ENCODE measurements at regions not wholly inside any gene's neighbourhood (a gene's known extent, or its start where the extent isn't known, plus 50 kb on each side); places are given as distances from the start of the nearest gene placed in this dataset.

DNA sequence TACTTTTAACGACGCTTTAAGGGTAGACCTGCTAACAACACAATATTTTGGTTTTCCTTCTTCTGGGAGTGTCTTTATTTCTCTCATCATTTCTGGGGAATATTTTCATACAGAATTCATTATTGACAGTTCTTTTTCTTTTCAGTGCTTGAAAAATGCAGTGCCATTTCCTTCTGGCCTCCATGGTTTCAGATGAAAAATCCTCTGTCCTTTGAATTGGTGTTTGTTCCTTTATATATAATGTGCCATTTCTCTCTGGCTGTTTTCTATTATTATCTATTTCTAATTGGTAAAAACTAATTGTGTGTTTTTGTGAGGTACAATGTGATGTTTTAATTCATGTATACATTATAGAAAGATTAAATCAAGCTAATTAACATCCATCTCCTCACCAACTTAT, 194.3 kb upstream of the S1PR3 start:
- Histone ChIP-seq H3K4me3 (replicated peaks; ENCODE audit: low read depth, low read length) (no peak overlapping the region), H3K36me3 (ENCODE audit: control insufficient read depth, insufficient read depth, low read length) (no peaks in the 10 kb centered on the region), H3K27me3 (replicated peaks; ENCODE audit: control insufficient read depth, insufficient read depth, low read length) (0 out of 2 replicates have a peak, but pooled peaks cover 2% of the 10 kb centered on the region)
- TF ChIP-seq, protein P1, sequence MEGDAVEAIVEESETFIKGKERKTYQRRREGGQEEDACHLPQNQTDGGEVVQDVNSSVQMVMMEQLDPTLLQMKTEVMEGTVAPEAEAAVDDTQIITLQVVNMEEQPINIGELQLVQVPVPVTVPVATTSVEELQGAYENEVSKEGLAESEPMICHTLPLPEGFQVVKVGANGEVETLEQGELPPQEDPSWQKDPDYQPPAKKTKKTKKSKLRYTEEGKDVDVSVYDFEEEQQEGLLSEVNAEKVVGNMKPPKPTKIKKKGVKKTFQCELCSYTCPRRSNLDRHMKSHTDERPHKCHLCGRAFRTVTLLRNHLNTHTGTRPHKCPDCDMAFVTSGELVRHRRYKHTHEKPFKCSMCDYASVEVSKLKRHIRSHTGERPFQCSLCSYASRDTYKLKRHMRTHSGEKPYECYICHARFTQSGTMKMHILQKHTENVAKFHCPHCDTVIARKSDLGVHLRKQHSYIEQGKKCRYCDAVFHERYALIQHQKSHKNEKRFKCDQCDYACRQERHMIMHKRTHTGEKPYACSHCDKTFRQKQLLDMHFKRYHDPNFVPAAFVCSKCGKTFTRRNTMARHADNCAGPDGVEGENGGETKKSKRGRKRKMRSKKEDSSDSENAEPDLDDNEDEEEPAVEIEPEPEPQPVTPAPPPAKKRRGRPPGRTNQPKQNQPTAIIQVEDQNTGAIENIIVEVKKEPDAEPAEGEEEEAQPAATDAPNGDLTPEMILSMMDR (IDR thresholded peaks at IDR 0.05; ENCODE audit: insufficient read depth, low read length, poor library complexity, severe bottlenecking) = no peak
- DNase-seq (ENCODE audit: extremely low read depth, insufficient read length) = no peak

DNA sequence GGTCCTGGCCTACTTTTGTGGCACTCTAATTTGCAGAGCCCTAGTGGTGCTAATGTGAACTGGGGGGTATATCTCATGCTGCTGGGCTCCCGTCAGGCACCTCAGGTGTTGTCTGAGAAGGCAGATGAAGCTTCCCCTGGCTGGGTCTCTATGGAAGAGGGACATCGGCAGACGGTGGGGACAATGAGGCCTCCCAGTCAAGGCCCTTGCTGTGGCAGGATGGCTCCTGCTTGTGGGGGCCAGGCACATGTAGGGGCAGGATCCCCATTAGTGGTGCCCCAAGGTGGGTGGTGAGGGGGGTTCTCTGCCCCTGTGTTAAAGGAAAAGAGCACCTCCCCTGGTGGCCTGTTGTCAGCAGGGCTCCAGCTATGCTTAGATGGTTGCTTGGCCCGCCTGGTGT, 192.8 kb upstream of the S1PR3 start:
- TF ChIP-seq, protein P1 (IDR thresholded peaks at IDR 0.05; ENCODE audit: insufficient read depth, low read length, poor library complexity, severe bottlenecking) = no peak
- no peak overlapping the region for H3K4me3 ChIP-seq (replicated peaks; ENCODE audit: low read depth, low read length)
- 0 out of 2 replicates have a peak, but pooled peaks cover 2% of the 10 kb centered on the region for H3K27me3 ChIP-seq (replicated peaks; ENCODE audit: control insufficient read depth, insufficient read depth, low read length)
- H3K36me3 ChIP-seq (ENCODE audit: control insufficient read depth, insufficient read depth, low read length) = no peaks in the 10 kb centered on the region
- no peak for DNase-seq (ENCODE audit: extremely low read depth, insufficient read length)

DNA sequence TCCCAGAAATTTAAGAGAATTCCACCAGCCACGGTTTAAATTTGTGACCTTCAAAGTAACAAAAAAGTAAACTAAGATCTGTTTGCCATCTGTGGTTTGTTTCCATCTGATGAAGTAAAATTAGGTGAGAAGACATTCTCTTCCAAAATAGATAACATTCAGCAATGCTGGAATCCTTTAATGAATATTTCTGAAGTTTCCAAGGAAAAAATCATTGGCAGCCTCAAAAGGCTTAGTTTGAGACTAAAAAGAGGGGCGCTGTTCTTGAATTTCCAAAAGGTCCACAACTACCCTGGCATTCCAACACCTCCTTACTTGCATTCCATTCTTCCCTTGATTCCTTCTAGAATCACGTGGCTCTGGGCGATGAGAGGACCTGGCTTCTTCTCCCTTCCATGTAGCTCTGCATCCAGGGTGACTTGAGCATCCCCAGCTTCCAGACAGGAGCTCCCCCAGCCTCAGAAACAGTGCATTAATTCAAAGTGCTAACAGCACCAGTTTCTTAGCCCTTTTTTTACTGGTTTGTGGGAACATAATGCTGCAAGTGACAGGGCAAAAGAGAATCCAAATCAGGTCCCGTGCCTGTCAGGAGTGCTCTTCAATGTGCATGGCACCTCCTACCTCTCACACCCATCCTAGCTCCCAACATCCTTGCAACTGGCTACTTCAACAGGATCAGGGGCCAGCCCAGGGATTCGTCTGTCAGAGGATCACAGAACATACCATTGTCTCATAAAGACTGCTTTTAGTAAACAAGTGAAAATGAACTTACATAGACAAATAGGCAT, 191.5 kb upstream of the S1PR3 start:
- Histone ChIP-seq H3K27me3 (replicated peaks; ENCODE audit: control insufficient read depth, insufficient read depth, low read length) (0 out of 2 replicates have a peak, but pooled peaks cover 2% of the 10 kb centered on the region), H3K4me3 (replicated peaks; ENCODE audit: low read depth, low read length) (no peak overlapping the region), H3K36me3 (ENCODE audit: control insufficient read depth, insufficient read depth, low read length) (no peaks in the 10 kb centered on the region)
- DNase-seq (ENCODE audit: extremely low read depth, insufficient read length) = no peak
- TF ChIP-seq, protein P1 (IDR thresholded peaks at IDR 0.05; ENCODE audit: insufficient read depth, low read length, poor library complexity, severe bottlenecking) = no peak

DNA sequence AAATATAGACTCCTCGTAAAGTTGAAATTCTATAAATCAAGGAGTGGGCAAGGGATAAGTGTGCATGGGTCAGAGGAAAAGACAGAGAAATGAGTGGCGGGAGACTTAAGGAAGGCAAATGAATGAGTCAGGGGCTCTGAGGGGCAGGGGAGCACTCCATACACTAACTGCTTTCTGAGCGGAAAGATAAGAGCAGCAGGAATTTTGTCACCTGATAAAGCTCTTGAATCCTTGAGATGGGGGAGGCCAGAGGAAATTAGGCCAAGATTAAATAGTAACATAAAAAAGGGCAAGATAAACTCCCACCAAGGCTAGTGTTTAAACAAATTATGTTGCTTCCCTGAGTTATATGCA, 191.0 kb upstream of the S1PR3 start:
- Histone ChIP-seq H3K4me3 (replicated peaks; ENCODE audit: low read depth, low read length) (no peak overlapping the region), H3K27me3 (replicated peaks; ENCODE audit: control insufficient read depth, insufficient read depth, low read length) (0 out of 2 replicates have a peak, but pooled peaks cover 2% of the 10 kb centered on the region), H3K36me3 (ENCODE audit: control insufficient read depth, insufficient read depth, low read length) (no peaks in the 10 kb centered on the region)
- TF ChIP-seq, protein P1 (IDR thresholded peaks at IDR 0.05; ENCODE audit: insufficient read depth, low read length, poor library complexity, severe bottlenecking) = no peak
- DNase-seq (ENCODE audit: extremely low read depth, insufficient read length) = no peak

DNA sequence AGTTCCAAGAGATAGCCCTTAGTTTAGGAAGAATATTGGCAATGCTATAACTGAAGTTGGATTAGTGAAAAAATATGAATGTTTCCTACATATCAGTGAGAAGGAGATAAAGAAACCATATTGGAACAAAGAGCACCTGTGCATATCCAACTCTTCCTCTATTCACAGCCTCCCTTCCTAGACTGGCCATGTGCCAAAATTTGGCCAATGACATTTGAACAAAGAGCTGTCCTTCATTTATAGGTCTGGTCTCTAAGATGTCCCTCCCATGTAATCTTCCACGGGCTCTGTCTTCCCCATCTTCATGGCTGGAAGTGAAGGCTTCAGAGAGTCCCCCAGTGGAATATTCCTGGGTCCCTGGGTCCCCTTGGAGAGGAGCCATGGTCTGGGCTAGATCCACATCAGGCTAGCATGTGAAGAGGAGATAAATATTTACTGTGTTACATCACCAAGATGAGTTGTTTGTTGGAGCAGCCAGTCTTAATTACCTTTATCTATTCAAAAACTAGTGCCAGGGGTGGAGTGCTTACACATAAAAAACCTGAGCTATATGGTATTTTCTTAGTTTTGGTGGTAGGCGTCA, 190.0 kb upstream of the S1PR3 start:
- H3K36me3 ChIP-seq (ENCODE audit: control insufficient read depth, insufficient read depth, low read length) = no peaks in the 10 kb centered on the region
- no peak overlapping the region for H3K4me3 ChIP-seq (replicated peaks; ENCODE audit: low read depth, low read length)
- TF ChIP-seq, protein P1 (IDR thresholded peaks at IDR 0.05; ENCODE audit: insufficient read depth, low read length, poor library complexity, severe bottlenecking) = no peak
- 0 out of 2 replicates have a peak, but pooled peaks cover 2% of the 10 kb centered on the region for H3K27me3 ChIP-seq (replicated peaks; ENCODE audit: control insufficient read depth, insufficient read depth, low read length)
- no peak for DNase-seq (ENCODE audit: extremely low read depth, insufficient read length)
